ENCODE measurements at regions not wholly inside any gene's neighbourhood (a gene's known extent, or its start where the extent isn't known, plus 50 kb on each side); places are given as distances from the start of the nearest gene placed in this dataset.

GRCh38 chr2:220334871-220335590, 707.6 kb downstream of the SLC4A3 start:
- ChIA-PET POLR2A (no interaction called here), CTCF (interaction anchor here (1.0 kb wide), 1 partner anchor 10 kb away, joined by 3 read pairs; no protein-coding TSS in a partner anchor)
- no peak for DNase-seq (ENCODE audit: extremely low spot score)
- TF ChIP-seq CTCF (IDR thresholded peaks at IDR 0.05; ENCODE audit: control extremely low read depth, extremely low read depth, low read depth, missing control alignments), result no peak

GRCh38 chr2:220335591-220335915, 708.1 kb downstream of the SLC4A3 start:
- ChIA-PET POLR2A (no interaction called here), CTCF (interaction anchor here (1.0 kb wide), 1 partner anchor 9 kb away, joined by 3 read pairs; no protein-coding TSS in a partner anchor)
- TF ChIP-seq CTCF (IDR thresholded peaks at IDR 0.05; ENCODE audit: control extremely low read depth, extremely low read depth, low read depth, missing control alignments), result no peak
- no peak for DNase-seq (ENCODE audit: extremely low spot score)

GRCh38 chr2:220336771-220337170, 709.3 kb downstream of the SLC4A3 start:
- ChIA-PET POLR2A (no interaction called here), CTCF (no interaction called here)
- DNase-seq (ENCODE audit: extremely low spot score), result no peak
- TF ChIP-seq CTCF (IDR thresholded peaks at IDR 0.05; ENCODE audit: control extremely low read depth, extremely low read depth, low read depth, missing control alignments), result no peak

- DNase-seq (ENCODE audit: extremely low spot score), result no peak
- CTCF ChIA-PET, result interaction anchor here (1.3 kb wide), 1 partner anchor 18 kb away, joined by 3 read pairs; no protein-coding TSS in a partner anchor
- TF ChIP-seq CTCF (IDR thresholded peaks at IDR 0.05; ENCODE audit: control extremely low read depth, extremely low read depth, low read depth, missing control alignments), result no peak
- POLR2A ChIA-PET, result no interaction called here
Measured at GRCh38 chr2:220337611-220338440, 710.4 kb downstream of the SLC4A3 start.

GRCh38 chr2:220341014-220341413, 713.6 kb downstream of the SLC4A3 start:
- no peak for TF ChIP-seq CTCF (IDR thresholded peaks at IDR 0.05; ENCODE audit: control extremely low read depth, extremely low read depth, low read depth, missing control alignments)
- no peak for DNase-seq (ENCODE audit: extremely low spot score)
- POLR2A ChIA-PET, result no interaction called here

GRCh38 chr2:220346919-220347318, 719.5 kb downstream of the SLC4A3 start:
- ChIA-PET CTCF (no interaction called here), POLR2A (no interaction called here)
- no peak for TF ChIP-seq CTCF (IDR thresholded peaks at IDR 0.05; ENCODE audit: control extremely low read depth, extremely low read depth, low read depth, missing control alignments)
- DNase-seq (ENCODE audit: extremely low spot score), result no peak

More at GRCh38 chr2:220341014-220341413, 713.6 kb downstream of the SLC4A3 start:
- CTCF ChIA-PET, result no interaction called here

Data from GM10248 (cell line).